HL-60 (cell line): ENCODE measurements at regions not wholly inside any gene's neighbourhood (a gene's known extent, or its start where the extent isn't known, plus 50 kb on each side); places are given as distances from the start of the nearest gene placed in this dataset.

ENCODE experiments used
- DNase-seq, 2 experiments: peaks; one replicate each; pipeline ENCODE4 v3.0.0-alpha.2; 2010 to 2020; ENCODE audit warnings: low read depth in 1 of 2, low spot score in 1 of 2
- H3K27ac ChIP-seq: fragments of 250-450 bp; sonication (Bioruptor Pico); replicated peaks from 2 replicates; pipeline ENCODE4 v1.5.1; 2020; ENCODE audit warnings: mild to moderate bottlenecking, moderate library complexity
- H3K27me3 ChIP-seq: fragments of 250-450 bp; sonication (Bioruptor Pico); 2 replicates; pipeline ENCODE4 v1.5.1; 2021; ENCODE audit warnings: mild to moderate bottlenecking, moderate library complexity; ENCODE audit not compliant: insufficient read depth, poor library complexity, severe bottlenecking
- H3K4me3 ChIP-seq: replicated peaks from 2 replicates; pipeline ENCODE4 v1.5.1; 2011; ENCODE audit warnings: mild to moderate bottlenecking, control low read depth, low read length; ENCODE audit not compliant: insufficient read depth
- GABPA ChIP-seq: IDR thresholded peaks from 2 replicates; pipeline ENCODE4 v1.6.1; 2012; ENCODE audit warnings: low read depth
- POLR2AphosphoS5 ChIP-seq: IDR thresholded peaks from 2 replicates; pipeline ENCODE4 v1.6.1; 2012; ENCODE audit warnings: low read depth
- SPI1 ChIP-seq: IDR thresholded peaks from 2 replicates; pipeline ENCODE4 v1.6.1; 2012; ENCODE audit warnings: low read depth, mild to moderate bottlenecking, borderline replicate concordance
- TF ChIP-seq, protein P1 (sequence below): IDR thresholded peaks from one replicate; pipeline ENCODE4 v1.5.1; 2011; ENCODE audit warnings: low read length, control low read depth, inconsistent platforms; ENCODE audit not compliant: insufficient read depth
- TF ChIP-seq, protein P2 (sequence below): IDR thresholded peaks from 2 replicates; pipeline ENCODE4 v1.6.1; 2012; ENCODE audit warnings: low read depth; ENCODE audit not compliant: insufficient replicate concordance

DNA sequence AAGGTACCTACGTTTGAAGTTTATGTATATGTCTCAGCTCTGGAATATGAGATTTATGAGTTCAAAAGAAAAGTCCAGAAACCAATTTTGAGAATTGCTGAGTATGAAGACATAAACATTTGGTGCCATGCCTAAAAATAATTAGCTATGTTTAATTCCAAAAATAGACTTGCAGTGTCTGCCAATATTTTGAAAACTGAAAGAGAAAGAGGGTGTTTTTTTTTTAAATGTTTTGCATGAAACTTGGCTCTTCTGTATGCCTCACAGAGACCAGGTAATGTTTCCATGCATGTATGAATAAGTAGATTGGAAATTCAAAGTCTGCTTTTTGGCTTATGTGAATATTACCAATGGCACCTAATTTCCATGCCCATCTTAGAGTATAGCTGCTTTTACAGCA, 634.4 kb upstream of the C9orf72 start:
- TF ChIP-seq, protein P1, sequence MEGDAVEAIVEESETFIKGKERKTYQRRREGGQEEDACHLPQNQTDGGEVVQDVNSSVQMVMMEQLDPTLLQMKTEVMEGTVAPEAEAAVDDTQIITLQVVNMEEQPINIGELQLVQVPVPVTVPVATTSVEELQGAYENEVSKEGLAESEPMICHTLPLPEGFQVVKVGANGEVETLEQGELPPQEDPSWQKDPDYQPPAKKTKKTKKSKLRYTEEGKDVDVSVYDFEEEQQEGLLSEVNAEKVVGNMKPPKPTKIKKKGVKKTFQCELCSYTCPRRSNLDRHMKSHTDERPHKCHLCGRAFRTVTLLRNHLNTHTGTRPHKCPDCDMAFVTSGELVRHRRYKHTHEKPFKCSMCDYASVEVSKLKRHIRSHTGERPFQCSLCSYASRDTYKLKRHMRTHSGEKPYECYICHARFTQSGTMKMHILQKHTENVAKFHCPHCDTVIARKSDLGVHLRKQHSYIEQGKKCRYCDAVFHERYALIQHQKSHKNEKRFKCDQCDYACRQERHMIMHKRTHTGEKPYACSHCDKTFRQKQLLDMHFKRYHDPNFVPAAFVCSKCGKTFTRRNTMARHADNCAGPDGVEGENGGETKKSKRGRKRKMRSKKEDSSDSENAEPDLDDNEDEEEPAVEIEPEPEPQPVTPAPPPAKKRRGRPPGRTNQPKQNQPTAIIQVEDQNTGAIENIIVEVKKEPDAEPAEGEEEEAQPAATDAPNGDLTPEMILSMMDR: no peak
- TF ChIP-seq, protein P2, sequence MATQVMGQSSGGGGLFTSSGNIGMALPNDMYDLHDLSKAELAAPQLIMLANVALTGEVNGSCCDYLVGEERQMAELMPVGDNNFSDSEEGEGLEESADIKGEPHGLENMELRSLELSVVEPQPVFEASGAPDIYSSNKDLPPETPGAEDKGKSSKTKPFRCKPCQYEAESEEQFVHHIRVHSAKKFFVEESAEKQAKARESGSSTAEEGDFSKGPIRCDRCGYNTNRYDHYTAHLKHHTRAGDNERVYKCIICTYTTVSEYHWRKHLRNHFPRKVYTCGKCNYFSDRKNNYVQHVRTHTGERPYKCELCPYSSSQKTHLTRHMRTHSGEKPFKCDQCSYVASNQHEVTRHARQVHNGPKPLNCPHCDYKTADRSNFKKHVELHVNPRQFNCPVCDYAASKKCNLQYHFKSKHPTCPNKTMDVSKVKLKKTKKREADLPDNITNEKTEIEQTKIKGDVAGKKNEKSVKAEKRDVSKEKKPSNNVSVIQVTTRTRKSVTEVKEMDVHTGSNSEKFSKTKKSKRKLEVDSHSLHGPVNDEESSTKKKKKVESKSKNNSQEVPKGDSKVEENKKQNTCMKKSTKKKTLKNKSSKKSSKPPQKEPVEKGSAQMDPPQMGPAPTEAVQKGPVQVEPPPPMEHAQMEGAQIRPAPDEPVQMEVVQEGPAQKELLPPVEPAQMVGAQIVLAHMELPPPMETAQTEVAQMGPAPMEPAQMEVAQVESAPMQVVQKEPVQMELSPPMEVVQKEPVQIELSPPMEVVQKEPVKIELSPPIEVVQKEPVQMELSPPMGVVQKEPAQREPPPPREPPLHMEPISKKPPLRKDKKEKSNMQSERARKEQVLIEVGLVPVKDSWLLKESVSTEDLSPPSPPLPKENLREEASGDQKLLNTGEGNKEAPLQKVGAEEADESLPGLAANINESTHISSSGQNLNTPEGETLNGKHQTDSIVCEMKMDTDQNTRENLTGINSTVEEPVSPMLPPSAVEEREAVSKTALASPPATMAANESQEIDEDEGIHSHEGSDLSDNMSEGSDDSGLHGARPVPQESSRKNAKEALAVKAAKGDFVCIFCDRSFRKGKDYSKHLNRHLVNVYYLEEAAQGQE: no peak
- TF ChIP-seq POLR2AphosphoS5: no peak
- no peak for TF ChIP-seq GABPA
- no peak for TF ChIP-seq SPI1
- no peak overlapping the region for H3K27ac ChIP-seq
- no peak for DNase-seq

DNA sequence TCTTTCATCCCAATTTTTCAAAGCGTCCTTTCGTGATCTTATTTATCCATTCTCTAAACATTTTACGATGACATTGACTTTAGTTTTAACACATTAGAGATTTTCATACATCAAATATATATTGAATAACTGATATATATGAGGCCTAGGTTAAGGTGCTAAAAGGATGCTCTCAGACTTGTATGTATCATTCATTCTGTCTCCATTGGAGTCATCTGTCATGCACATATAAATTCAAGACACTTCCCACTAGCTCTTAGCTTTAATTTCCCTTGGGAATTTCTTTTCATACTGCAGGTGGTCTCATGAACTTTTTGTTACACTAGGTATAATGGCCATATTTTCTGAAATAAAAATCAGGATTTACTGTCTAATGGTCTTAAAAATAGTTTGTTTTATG, 635.8 kb upstream of the C9orf72 start:
- H3K27me3 ChIP-seq: no peaks in the 10 kb centered on the region
- H3K27ac ChIP-seq: no peak overlapping the region
- H3K4me3 ChIP-seq: no peak overlapping the region
- TF ChIP-seq POLR2AphosphoS5 (no peak), SPI1 (no peak), GABPA (no peak)
- TF ChIP-seq, protein P2: no peak
- TF ChIP-seq, protein P1: no peak
- no peak for DNase-seq

More for the DNA sequence above, 634.4 kb upstream of the C9orf72 start:
- Histone ChIP-seq H3K27me3 (no peaks in the 10 kb centered on the region), H3K4me3 (no peak overlapping the region)

DNA sequence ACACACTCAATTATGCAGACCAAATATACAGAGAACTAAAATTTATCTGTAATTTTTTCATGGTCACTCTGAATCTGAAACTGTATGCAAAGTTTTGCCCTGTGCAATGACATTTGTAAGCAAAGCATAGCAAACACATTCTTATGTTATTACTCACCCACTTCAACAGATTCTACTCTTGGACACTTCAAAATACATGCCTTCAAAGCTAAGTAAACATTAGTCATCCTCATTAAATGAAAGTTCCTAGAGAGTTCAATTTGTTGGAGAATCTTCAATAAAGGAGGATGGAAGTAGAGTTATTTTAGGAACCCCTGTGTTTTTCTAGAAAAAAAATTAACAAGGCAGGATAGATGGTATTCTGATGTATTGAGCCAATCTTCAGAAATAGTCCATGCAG, 639.7 kb upstream of the C9orf72 start:
- Histone ChIP-seq H3K27ac (no peak overlapping the region), H3K27me3 (no peaks in the 10 kb centered on the region), H3K4me3 (no peak overlapping the region)
- no peak for DNase-seq
- TF ChIP-seq, protein P2: no peak
- TF ChIP-seq, protein P1: no peak
- TF ChIP-seq GABPA (no peak), SPI1 (no peak), POLR2AphosphoS5 (no peak)
